ENCODE measurements at regions not wholly inside any gene's neighbourhood (a gene's known extent, or its start where the extent isn't known, plus 50 kb on each side); places are given as distances from the start of the nearest gene placed in this dataset.

- no peak for DNase-seq (ENCODE audit: low read depth)
- Histone ChIP-seq H3K36me3 (ENCODE audit: control insufficient read depth, insufficient read depth, low read length) (no peaks in the 10 kb centered on the region), H3K27me3 (ENCODE audit: control insufficient read depth, insufficient read depth, low read length) (no peaks in the 10 kb centered on the region), H3K4me3 (ENCODE audit: low read depth, low read length) (no peak overlapping the region)
- no peak for TF ChIP-seq CTCF (IDR thresholded peaks at IDR 0.05; ENCODE audit: insufficient read depth, low read length, severe bottlenecking)
- no peak for FAIRE-seq
Measured at GRCh38 chr5:112084149-112084548, 327.2 kb upstream of the NREP start.

GRCh38 chr5:112083623-112084022 lies 326.6 kb upstream of the NREP start:
- H3K36me3 ChIP-seq (ENCODE audit: control insufficient read depth, insufficient read depth, low read length) = no peaks in the 10 kb centered on the region
- no peak for FAIRE-seq

GRCh38 chr5:112077180-112077579 lies 320.2 kb upstream of the NREP start:
- DNase-seq (ENCODE audit: low read depth) (no peak), FAIRE-seq (no peak)
- Histone ChIP-seq H3K36me3 (ENCODE audit: control insufficient read depth, insufficient read depth, low read length) (no peaks in the 10 kb centered on the region), H3K27me3 (ENCODE audit: control insufficient read depth, insufficient read depth, low read length) (no peaks in the 10 kb centered on the region), H3K4me3 (ENCODE audit: low read depth, low read length) (no peak overlapping the region)
- no peak for TF ChIP-seq CTCF (IDR thresholded peaks at IDR 0.05; ENCODE audit: insufficient read depth, low read length, severe bottlenecking)

More at GRCh38 chr5:112083623-112084022, 326.6 kb upstream of the NREP start:
- DNase-seq (ENCODE audit: low read depth) = no peak
- Histone ChIP-seq H3K4me3 (ENCODE audit: low read depth, low read length) (no peak overlapping the region), H3K27me3 (ENCODE audit: control insufficient read depth, insufficient read depth, low read length) (no peaks in the 10 kb centered on the region)
- TF ChIP-seq CTCF (IDR thresholded peaks at IDR 0.05; ENCODE audit: insufficient read depth, low read length, severe bottlenecking) = no peak

- H3K27me3 ChIP-seq (ENCODE audit: control insufficient read depth, insufficient read depth, low read length) = no peaks in the 10 kb centered on the region
- no peak for TF ChIP-seq CTCF (IDR thresholded peaks at IDR 0.05; ENCODE audit: insufficient read depth, low read length, severe bottlenecking)
- H3K36me3 ChIP-seq (ENCODE audit: control insufficient read depth, insufficient read depth, low read length) = no peaks in the 10 kb centered on the region
- no peak for FAIRE-seq
- DNase-seq (ENCODE audit: low read depth) = peak; percentile 55
- H3K4me3 ChIP-seq (ENCODE audit: low read depth, low read length) = no peak overlapping the region
Measured at GRCh38 chr5:112070022-112070421, 313.0 kb upstream of the NREP start.

GRCh38 chr5:112069329-112069728 lies 312.3 kb upstream of the NREP start:
- FAIRE-seq = no peak
- TF ChIP-seq CTCF (IDR thresholded peaks at IDR 0.05; ENCODE audit: insufficient read depth, low read length, severe bottlenecking) = no peak
- H3K4me3 ChIP-seq (ENCODE audit: low read depth, low read length) = no peak overlapping the region
- no peaks in the 10 kb centered on the region for H3K27me3 ChIP-seq (ENCODE audit: control insufficient read depth, insufficient read depth, low read length)
- H3K36me3 ChIP-seq (ENCODE audit: control insufficient read depth, insufficient read depth, low read length) = no peaks in the 10 kb centered on the region
- no peak for DNase-seq (ENCODE audit: low read depth)

- FAIRE-seq = no peak
- TF ChIP-seq CTCF (IDR thresholded peaks at IDR 0.05; ENCODE audit: insufficient read depth, low read length, severe bottlenecking) = no peak
- H3K36me3 ChIP-seq (ENCODE audit: control insufficient read depth, insufficient read depth, low read length) = no peaks in the 10 kb centered on the region
- H3K27me3 ChIP-seq (ENCODE audit: control insufficient read depth, insufficient read depth, low read length) = no peaks in the 10 kb centered on the region
- H3K4me3 ChIP-seq (ENCODE audit: low read depth, low read length) = no peak overlapping the region
- no peak for DNase-seq (ENCODE audit: low read depth)
Measured at GRCh38 chr5:112068593-112068992, 311.6 kb upstream of the NREP start.
